GM23338 (cell line): ENCODE measurements at regions not wholly inside any gene's neighbourhood (a gene's known extent, or its start where the extent isn't known, plus 50 kb on each side); places are given as distances from the start of the nearest gene placed in this dataset.
"Not testable (repeated sequence)": the region's sequence is repeated elsewhere in the genome, so short reads cannot be mapped to it uniquely, and the experiment has no call there.

Experiments
- CREB1 ChIP-seq: fragments of 250-450 bp; sonication (Bioruptor Pico); IDR thresholded peaks from 2 replicates; pipeline ENCODE4 v1.5.0; 2020; ENCODE audit warnings: low read depth, mild to moderate bottlenecking, moderate library complexity
- EZH2 ChIP-seq: fragments of 200-600 bp; sonication (generic); IDR thresholded peaks from one replicate; pipeline ENCODE4 v1.8.0; 2017; ENCODE audit warnings: antibody characterized with exemption, mild to moderate bottlenecking, low read depth; ENCODE audit not compliant: unreplicated experiment
- EZH2phosphoT487 ChIP-seq: fragments of 200-600 bp; sonication (generic); IDR thresholded peaks from one replicate; pipeline ENCODE4 v1.8.1; 2018; ENCODE audit warnings: antibody characterized with exemption; ENCODE audit not compliant: unreplicated experiment
- JUNB ChIP-seq: IDR thresholded peaks from one replicate; pipeline ENCODE4 v1.6.1; 2016; ENCODE audit warnings: antibody characterized with exemption; ENCODE audit not compliant: unreplicated experiment
- NANOG ChIP-seq: IDR thresholded peaks from 2 replicates; pipeline ENCODE4 v1.6.1; 2016; ENCODE audit warnings: antibody characterized with exemption, borderline replicate concordance
- POLR2AphosphoS5 ChIP-seq: IDR thresholded peaks from 2 replicates; pipeline ENCODE4 v1.6.1; 2016; ENCODE audit warnings: antibody characterized with exemption, low read depth
- STAT1 ChIP-seq: IDR thresholded peaks from one replicate; pipeline ENCODE4 v1.6.1; 2016; ENCODE audit warnings: antibody characterized with exemption; ENCODE audit not compliant: unreplicated experiment
- ZNF331 ChIP-seq: fragments of 250-450 bp; sonication (Bioruptor Pico); IDR thresholded peaks from 2 replicates; pipeline ENCODE4 v1.5.0; 2020; ENCODE audit warnings: low read depth, mild to moderate bottlenecking, moderate library complexity
- TF ChIP-seq, protein P1 (sequence below), 2 experiments: fragments of 200-600 bp in 1 of 2; sonication (generic) in 1 of 2; conservative IDR thresholded peaks; 2 replicates each; pipeline versions ENCODE4 v1.5.1 to v1.6.1; 2016 to 2017; ENCODE audit warnings: antibody characterized with exemption in 2 of 2, low read depth in 2 of 2, mild to moderate bottlenecking in 2 of 2, moderate library complexity in 1 of 2
- TF ChIP-seq, protein P2 (sequence below): IDR thresholded peaks from one replicate; pipeline ENCODE4 v1.6.1; 2018; ENCODE audit warnings: antibody characterized with exemption; ENCODE audit not compliant: unreplicated experiment
- TF ChIP-seq, protein P3 (sequence below): IDR thresholded peaks from 2 replicates; pipeline ENCODE4 v1.6.1; 2016; ENCODE audit warnings: antibody characterized with exemption

DNA sequence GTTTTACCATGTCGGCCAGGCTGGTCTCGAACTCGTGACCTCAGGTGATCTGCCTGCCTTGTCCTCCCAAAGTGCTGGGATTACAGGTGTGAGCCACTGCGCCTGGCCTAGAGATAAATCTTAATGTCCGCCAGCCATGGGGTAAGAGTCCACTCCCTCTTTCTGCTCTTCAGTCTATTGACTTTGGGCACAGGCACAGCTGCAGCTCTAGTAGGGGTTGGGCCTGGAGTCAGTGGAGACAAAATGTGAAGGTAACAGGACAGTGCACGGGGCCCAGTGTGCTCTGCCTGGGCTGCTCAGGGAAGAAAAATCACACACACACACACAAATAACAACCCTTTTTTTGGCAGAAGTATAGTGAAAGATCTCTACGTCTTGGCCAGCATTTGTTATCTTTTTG, 209.5 kb downstream of the NPIPA7 start:
- TF ChIP-seq, protein P1, sequence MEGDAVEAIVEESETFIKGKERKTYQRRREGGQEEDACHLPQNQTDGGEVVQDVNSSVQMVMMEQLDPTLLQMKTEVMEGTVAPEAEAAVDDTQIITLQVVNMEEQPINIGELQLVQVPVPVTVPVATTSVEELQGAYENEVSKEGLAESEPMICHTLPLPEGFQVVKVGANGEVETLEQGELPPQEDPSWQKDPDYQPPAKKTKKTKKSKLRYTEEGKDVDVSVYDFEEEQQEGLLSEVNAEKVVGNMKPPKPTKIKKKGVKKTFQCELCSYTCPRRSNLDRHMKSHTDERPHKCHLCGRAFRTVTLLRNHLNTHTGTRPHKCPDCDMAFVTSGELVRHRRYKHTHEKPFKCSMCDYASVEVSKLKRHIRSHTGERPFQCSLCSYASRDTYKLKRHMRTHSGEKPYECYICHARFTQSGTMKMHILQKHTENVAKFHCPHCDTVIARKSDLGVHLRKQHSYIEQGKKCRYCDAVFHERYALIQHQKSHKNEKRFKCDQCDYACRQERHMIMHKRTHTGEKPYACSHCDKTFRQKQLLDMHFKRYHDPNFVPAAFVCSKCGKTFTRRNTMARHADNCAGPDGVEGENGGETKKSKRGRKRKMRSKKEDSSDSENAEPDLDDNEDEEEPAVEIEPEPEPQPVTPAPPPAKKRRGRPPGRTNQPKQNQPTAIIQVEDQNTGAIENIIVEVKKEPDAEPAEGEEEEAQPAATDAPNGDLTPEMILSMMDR (conservative IDR thresholded peaks at IDR 0.05; ENCODE audit: low read depth in 2 of 2), result not testable (repeated sequence)
- not testable (repeated sequence) for TF ChIP-seq CREB1 (CRISPR knock-in tag); POLR2AphosphoS5; EZH2; EZH2phosphoT487; JUNB; NANOG; ZNF331 (CRISPR knock-in tag); STAT1
- TF ChIP-seq, protein P2, sequence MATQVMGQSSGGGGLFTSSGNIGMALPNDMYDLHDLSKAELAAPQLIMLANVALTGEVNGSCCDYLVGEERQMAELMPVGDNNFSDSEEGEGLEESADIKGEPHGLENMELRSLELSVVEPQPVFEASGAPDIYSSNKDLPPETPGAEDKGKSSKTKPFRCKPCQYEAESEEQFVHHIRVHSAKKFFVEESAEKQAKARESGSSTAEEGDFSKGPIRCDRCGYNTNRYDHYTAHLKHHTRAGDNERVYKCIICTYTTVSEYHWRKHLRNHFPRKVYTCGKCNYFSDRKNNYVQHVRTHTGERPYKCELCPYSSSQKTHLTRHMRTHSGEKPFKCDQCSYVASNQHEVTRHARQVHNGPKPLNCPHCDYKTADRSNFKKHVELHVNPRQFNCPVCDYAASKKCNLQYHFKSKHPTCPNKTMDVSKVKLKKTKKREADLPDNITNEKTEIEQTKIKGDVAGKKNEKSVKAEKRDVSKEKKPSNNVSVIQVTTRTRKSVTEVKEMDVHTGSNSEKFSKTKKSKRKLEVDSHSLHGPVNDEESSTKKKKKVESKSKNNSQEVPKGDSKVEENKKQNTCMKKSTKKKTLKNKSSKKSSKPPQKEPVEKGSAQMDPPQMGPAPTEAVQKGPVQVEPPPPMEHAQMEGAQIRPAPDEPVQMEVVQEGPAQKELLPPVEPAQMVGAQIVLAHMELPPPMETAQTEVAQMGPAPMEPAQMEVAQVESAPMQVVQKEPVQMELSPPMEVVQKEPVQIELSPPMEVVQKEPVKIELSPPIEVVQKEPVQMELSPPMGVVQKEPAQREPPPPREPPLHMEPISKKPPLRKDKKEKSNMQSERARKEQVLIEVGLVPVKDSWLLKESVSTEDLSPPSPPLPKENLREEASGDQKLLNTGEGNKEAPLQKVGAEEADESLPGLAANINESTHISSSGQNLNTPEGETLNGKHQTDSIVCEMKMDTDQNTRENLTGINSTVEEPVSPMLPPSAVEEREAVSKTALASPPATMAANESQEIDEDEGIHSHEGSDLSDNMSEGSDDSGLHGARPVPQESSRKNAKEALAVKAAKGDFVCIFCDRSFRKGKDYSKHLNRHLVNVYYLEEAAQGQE, result not testable (repeated sequence)
- TF ChIP-seq, protein P3, sequence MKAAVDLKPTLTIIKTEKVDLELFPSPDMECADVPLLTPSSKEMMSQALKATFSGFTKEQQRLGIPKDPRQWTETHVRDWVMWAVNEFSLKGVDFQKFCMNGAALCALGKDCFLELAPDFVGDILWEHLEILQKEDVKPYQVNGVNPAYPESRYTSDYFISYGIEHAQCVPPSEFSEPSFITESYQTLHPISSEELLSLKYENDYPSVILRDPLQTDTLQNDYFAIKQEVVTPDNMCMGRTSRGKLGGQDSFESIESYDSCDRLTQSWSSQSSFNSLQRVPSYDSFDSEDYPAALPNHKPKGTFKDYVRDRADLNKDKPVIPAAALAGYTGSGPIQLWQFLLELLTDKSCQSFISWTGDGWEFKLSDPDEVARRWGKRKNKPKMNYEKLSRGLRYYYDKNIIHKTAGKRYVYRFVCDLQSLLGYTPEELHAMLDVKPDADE, result not testable (repeated sequence)
